A673 (cell line): ENCODE measurements at regions not wholly inside any gene's neighbourhood (a gene's known extent, or its start where the extent isn't known, plus 50 kb on each side); places are given as distances from the start of the nearest gene placed in this dataset.
A peak's percentile ranks its signal among the peaks of the same experiment; 100 is the strongest.
"Not testable (repeated sequence)": the region's sequence is repeated elsewhere in the genome, so short reads cannot be mapped to it uniquely, and the experiment has no call there.

Experiments used
- BruUV-seq: library from RNA; stranded (reverse); fragments of 400-500 nt; replicated peaks from 2 replicates; lab custom pipeline; 2021; lab: Mats Ljungman, UMichigan
- CTCF ChIA-PET: fragments of 300-600 bp; sonication (Branson Sonifier 250); formaldehyde crosslinking; loops from one replicate; lab custom pipeline; 2022; ENCODE audit warnings: antibody characterized with exemption; lab: Charles Lee
- POLR2A ChIA-PET: fragments of 300-600 bp; sonication (Branson Sonifier 250); formaldehyde crosslinking; loops from one replicate; lab custom pipeline; 2022; ENCODE audit warnings: antibody characterized with exemption; ENCODE audit not compliant: low non-redundant PET; lab: Charles Lee
- DNase-seq: peaks from one replicate; pipeline ENCODE4 v3.0.0-alpha.2; 2015; ENCODE audit warnings: low spot score
- H3K27ac ChIP-seq: fragments of 200-600 bp; sonication (generic); 2 replicates; pipeline ENCODE4 v1.5.1; 2016; ENCODE audit warnings: mixed run types, low read depth, mild to moderate bottlenecking, mixed read lengths, antibody characterized with exemption, low read length; ENCODE audit not compliant: poor library complexity, severe bottlenecking
- H3K27me3 ChIP-seq: fragments of 200-600 bp; sonication (generic); replicated peaks from 2 replicates; pipeline ENCODE4 v1.6.1; 2017; ENCODE audit warnings: mixed run types, low read depth, mild to moderate bottlenecking, mixed read lengths, antibody characterized with exemption, low read length; ENCODE audit not compliant: insufficient read depth, poor library complexity
- H3K36me3 ChIP-seq: fragments of 200-600 bp; sonication (generic); 2 replicates; pipeline ENCODE4 v1.6.1; 2016; ENCODE audit warnings: mixed run types, mild to moderate bottlenecking, mixed read lengths, antibody characterized with exemption, low read length; ENCODE audit not compliant: insufficient read depth, poor library complexity, severe bottlenecking
- H3K4me1 ChIP-seq: fragments of 200-600 bp; sonication (generic); 2 replicates; pipeline ENCODE4 v1.6.1; 2017; ENCODE audit warnings: mixed run types, mild to moderate bottlenecking, mixed read lengths, antibody characterized with exemption, low read length; ENCODE audit not compliant: insufficient read depth, poor library complexity, severe bottlenecking
- H3K4me3 ChIP-seq: fragments of 200-600 bp; sonication (generic); 2 replicates; pipeline ENCODE4 v1.5.1; 2016; ENCODE audit warnings: low read depth, mixed run types, mild to moderate bottlenecking, mixed read lengths, low read length; ENCODE audit not compliant: poor library complexity, severe bottlenecking
- H3K9me3 ChIP-seq: fragments of 200-600 bp; sonication (generic); 2 replicates; pipeline ENCODE4 v1.6.1; 2016; ENCODE audit warnings: mixed run types, low read depth, mild to moderate bottlenecking, mixed read lengths, antibody characterized with exemption, low read length; ENCODE audit not compliant: poor library complexity, severe bottlenecking
- CTCF ChIP-seq: fragments of 300-800, 200-600 bp; sonication (generic); conservative IDR thresholded peaks from 2 replicates; pipeline ENCODE4 v1.5.1; 2017; ENCODE audit warnings: low read depth, mild to moderate bottlenecking, antibody characterized with exemption, low read length, moderate library complexity, mixed read lengths
- EZH2 ChIP-seq: fragments of 200-600 bp; sonication (generic); IDR thresholded peaks from 2 replicates; pipeline ENCODE4 v1.6.1; 2017; ENCODE audit warnings: borderline replicate concordance, low read depth, mild to moderate bottlenecking, mixed read lengths, antibody characterized with exemption, low read length; ENCODE audit not compliant: poor library complexity, severe bottlenecking
- intact Hi-C: fragments of 100-400 bp; cut with micrococcal nuclease; formaldehyde crosslinking; loops from one replicate; pipeline ENCODE4 v1.10.0; 2022; ENCODE audit not compliant: unreplicated experiment

- Histone ChIP-seq H3K36me3 (no peaks in the 10 kb centered on the region), H3K4me3 (no peak overlapping the region), H3K27me3 (peaks cover 5% of the 10 kb centered on the region), H3K4me1 (no peaks in the 10 kb centered on the region), H3K9me3 (no peaks in the 10 kb centered on the region), H3K27ac (no peak overlapping the region)
- ChIA-PET POLR2A (no interaction called here), CTCF (no interaction called here)
- TF ChIP-seq CTCF: no peak
- TF ChIP-seq EZH2: no peak
- no TSS peak for BruUV-seq
- DNase-seq: no peak
- intact Hi-C loops: no loop called here
These were observed 193.2 kb upstream of the DDX18 start for GRCh38 chr2:117621326-117621725.

- H3K36me3 ChIP-seq, H3K27ac ChIP-seq, H3K4me1 ChIP-seq, POLR2A ChIA-PET, CTCF ChIA-PET, H3K27me3 ChIP-seq, H3K4me3 ChIP-seq, H3K9me3 ChIP-seq, intact Hi-C loops, DNase-seq, BruUV-seq: not testable (repeated sequence)
These were observed 191.3 kb upstream of the DDX18 start for GRCh38 chr2:117623175-117623574.

GRCh38 chr2:117631152-117631945 is 183.1 kb upstream of the DDX18 start:
- POLR2A ChIA-PET: no interaction called here
- Histone ChIP-seq H3K4me1 (no peaks in the 10 kb centered on the region), H3K36me3 (no peaks in the 10 kb centered on the region), H3K27me3 (no peaks in the 10 kb centered on the region), H3K27ac (no peak overlapping the region), H3K4me3 (no peak overlapping the region), H3K9me3 (no peaks in the 10 kb centered on the region)
- intact Hi-C loops: no loop called here
- CTCF ChIA-PET: no interaction called here
- DNase-seq: peak; percentile 27
- TF ChIP-seq CTCF (no peak), EZH2 (no peak)
- BruUV-seq: no TSS peak

- ChIA-PET CTCF (no interaction called here), POLR2A (no interaction called here)
- BruUV-seq: no TSS peak
- Histone ChIP-seq H3K9me3 (no peaks in the 10 kb centered on the region), H3K27ac (no peak overlapping the region), H3K4me3 (no peak overlapping the region), H3K27me3 (no peaks in the 10 kb centered on the region), H3K36me3 (no peaks in the 10 kb centered on the region), H3K4me1 (no peaks in the 10 kb centered on the region)
- intact Hi-C loops: no loop called here
- no peak for TF ChIP-seq CTCF
- DNase-seq: no peak
These were observed 179.0 kb upstream of the DDX18 start for GRCh38 chr2:117635481-117635880.
